Osteoblast (primary cell): ENCODE measurements at regions not wholly inside any gene's neighbourhood (a gene's known extent, or its start where the extent isn't known, plus 50 kb on each side); places are given as distances from the start of the nearest gene placed in this dataset.

Source experiments
- DNase-seq: peaks from one replicate; pipeline ENCODE4 v3.0.0; 2011; ENCODE audit warnings: low spot score, mixed read lengths; ENCODE audit not compliant: insufficient read length; ENCODE audit errors: missing footprints
- H2AFZ ChIP-seq: 2 replicates; pipeline ENCODE4 v1.6.0; 2011; ENCODE audit warnings: mild to moderate bottlenecking, low read length
- H3K27ac ChIP-seq: 2 replicates; pipeline ENCODE4 v1.5.1; 2011; ENCODE audit warnings: mild to moderate bottlenecking, low read depth, low read length, moderate library complexity
- H3K27me3 ChIP-seq: 2 replicates; pipeline ENCODE4 v1.6.0; 2012; ENCODE audit warnings: mild to moderate bottlenecking, control low read depth, inconsistent platforms, low read length, moderate library complexity; ENCODE audit not compliant: insufficient read depth
- H3K36me3 ChIP-seq: 2 replicates; pipeline ENCODE4 v1.5.1; 2011; ENCODE audit warnings: mild to moderate bottlenecking, low read length, control low read depth, moderate library complexity; ENCODE audit not compliant: insufficient read depth
- H3K4me1 ChIP-seq: 2 replicates; pipeline ENCODE4 v1.5.1; 2011; ENCODE audit warnings: mild to moderate bottlenecking, low read length, control low read depth, moderate library complexity; ENCODE audit not compliant: insufficient read depth
- H3K4me2 ChIP-seq: 2 replicates; pipeline ENCODE4 v1.6.0; 2011; ENCODE audit warnings: mild to moderate bottlenecking, low read length; ENCODE audit not compliant: insufficient read depth
- H3K4me3 ChIP-seq: fragments of 200-600 bp; sonication (generic); 3 replicates; pipeline ENCODE4 v1.5.1; 2012; ENCODE audit warnings: mild to moderate bottlenecking, low read length, inconsistent platforms; ENCODE audit not compliant: insufficient read depth
- H3K79me2 ChIP-seq: 2 replicates; pipeline ENCODE4 v1.6.0; 2012; ENCODE audit warnings: mild to moderate bottlenecking, low read length, control low read depth, inconsistent platforms; ENCODE audit not compliant: insufficient read depth
- H3K9me3 ChIP-seq: 2 replicates; pipeline ENCODE4 v1.5.1; 2011; ENCODE audit warnings: low read depth, low read length, control low read depth
- H4K20me1 ChIP-seq: 2 replicates; pipeline ENCODE4 v1.6.0; 2012; ENCODE audit warnings: mild to moderate bottlenecking, low read length, control low read depth; ENCODE audit not compliant: insufficient read depth
- TF ChIP-seq, protein P1 (sequence below): IDR thresholded peaks from 2 replicates; pipeline ENCODE4 v1.5.1; 2011; ENCODE audit warnings: mild to moderate bottlenecking, low read depth, low read length, moderate library complexity; ENCODE audit errors: extremely low read depth

DNA sequence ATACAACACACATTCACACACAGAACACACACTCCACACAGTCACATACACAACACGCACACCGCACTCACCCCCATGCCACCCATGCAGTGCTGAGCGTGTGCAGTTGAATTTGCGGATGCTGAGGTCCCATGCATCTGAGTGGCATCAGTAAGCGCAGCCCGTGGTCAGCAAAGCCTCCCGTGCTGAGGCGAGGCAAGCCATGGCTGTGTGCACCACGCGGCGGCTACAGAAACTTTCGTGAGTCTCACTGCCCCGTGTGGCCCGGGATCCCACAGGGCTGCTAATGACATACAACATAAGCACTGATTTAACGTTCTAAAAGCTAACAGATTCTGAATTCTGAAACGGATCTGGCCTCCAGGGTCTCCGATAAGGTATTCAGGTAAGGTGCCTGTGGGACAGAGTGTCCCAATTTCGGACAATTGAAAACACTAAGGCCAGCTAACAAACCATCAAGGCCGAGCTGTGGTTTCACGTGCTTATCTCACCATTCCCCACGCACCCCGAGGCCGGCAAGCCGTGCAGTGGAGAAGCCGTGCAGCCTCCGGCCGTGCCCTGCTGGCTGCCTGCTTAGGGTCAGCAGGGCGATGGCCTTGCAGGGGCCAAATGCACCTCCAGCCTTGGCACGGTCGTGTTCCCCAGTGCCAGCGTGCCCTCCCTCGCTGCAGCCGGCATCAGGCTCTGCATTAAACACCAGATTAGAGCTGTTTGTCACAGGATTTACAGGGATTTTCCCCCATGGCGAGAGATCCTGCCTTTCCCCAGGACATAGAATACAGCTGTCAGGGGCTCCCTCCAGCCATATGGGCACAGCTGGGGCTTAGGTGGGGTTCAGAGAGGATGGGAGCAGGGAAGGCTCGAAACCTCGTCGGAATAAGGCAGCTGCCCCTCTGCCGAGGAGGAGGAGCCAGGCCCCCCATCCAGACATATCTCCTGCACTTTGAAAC, 191.7 kb downstream of the C16orf95 start:
- Histone ChIP-seq H4K20me1 (no peaks in the 10 kb centered on the region), H3K9me3 (peaks cover 3% of the 10 kb centered on the region), H3K27ac (no peak overlapping the region), H3K27me3 (no peaks in the 10 kb centered on the region), H3K36me3 (no peaks in the 10 kb centered on the region), H3K4me1 (peaks cover 22% of the 10 kb centered on the region), H3K4me3 (no peak overlapping the region), H2AFZ (no peak overlapping the region), H3K79me2 (no peaks in the 10 kb centered on the region), H3K4me2 (no peak overlapping the region)
- no peak for DNase-seq
- TF ChIP-seq, protein P1, sequence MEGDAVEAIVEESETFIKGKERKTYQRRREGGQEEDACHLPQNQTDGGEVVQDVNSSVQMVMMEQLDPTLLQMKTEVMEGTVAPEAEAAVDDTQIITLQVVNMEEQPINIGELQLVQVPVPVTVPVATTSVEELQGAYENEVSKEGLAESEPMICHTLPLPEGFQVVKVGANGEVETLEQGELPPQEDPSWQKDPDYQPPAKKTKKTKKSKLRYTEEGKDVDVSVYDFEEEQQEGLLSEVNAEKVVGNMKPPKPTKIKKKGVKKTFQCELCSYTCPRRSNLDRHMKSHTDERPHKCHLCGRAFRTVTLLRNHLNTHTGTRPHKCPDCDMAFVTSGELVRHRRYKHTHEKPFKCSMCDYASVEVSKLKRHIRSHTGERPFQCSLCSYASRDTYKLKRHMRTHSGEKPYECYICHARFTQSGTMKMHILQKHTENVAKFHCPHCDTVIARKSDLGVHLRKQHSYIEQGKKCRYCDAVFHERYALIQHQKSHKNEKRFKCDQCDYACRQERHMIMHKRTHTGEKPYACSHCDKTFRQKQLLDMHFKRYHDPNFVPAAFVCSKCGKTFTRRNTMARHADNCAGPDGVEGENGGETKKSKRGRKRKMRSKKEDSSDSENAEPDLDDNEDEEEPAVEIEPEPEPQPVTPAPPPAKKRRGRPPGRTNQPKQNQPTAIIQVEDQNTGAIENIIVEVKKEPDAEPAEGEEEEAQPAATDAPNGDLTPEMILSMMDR, result no peak

DNA sequence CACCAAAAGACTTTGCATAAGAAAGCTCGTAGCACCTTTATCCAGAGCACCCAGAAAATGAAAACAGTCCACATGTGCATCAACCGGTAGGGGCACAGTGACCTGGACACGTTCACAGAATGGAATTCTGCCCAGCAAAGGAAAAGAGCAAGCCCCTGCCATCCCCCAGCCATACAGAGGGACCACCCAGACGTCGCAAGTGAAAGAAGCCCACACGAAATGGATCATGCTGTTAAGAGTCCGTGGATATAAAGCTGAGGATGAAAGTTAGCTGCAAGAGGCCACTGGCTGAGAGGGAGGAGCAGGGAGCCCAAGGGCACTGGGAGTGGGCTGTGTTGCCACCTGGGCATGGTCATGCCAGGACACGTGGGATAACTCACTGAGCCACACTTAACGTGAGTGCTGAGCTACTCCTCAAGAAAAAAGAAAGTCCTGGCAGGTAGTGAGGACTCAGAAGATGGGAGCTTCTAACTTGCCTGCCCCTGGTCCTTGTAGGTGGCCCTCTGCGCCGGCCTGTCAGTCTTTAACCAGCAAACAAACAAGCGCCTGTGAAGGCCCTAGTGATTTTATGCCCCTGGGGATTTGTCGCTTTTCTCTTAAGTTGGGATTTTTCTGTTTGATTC, 190.7 kb downstream of the C16orf95 start:
- Histone ChIP-seq H3K27ac (peak overlapping the region; percentile 76), H3K36me3 (no peaks in the 10 kb centered on the region), H4K20me1 (no peaks in the 10 kb centered on the region), H3K9me3 (peaks cover 3% of the 10 kb centered on the region), H3K27me3 (peaks cover 5% of the 10 kb centered on the region), H2AFZ (peak overlapping the region; percentile 96), H3K4me3 (peak overlapping the region; percentile 53), H3K4me1 (peaks cover 22% of the 10 kb centered on the region), H3K79me2 (no peaks in the 10 kb centered on the region), H3K4me2 (peak overlapping the region; percentile 74)
- TF ChIP-seq, protein P1, result no peak
- no peak for DNase-seq

DNA sequence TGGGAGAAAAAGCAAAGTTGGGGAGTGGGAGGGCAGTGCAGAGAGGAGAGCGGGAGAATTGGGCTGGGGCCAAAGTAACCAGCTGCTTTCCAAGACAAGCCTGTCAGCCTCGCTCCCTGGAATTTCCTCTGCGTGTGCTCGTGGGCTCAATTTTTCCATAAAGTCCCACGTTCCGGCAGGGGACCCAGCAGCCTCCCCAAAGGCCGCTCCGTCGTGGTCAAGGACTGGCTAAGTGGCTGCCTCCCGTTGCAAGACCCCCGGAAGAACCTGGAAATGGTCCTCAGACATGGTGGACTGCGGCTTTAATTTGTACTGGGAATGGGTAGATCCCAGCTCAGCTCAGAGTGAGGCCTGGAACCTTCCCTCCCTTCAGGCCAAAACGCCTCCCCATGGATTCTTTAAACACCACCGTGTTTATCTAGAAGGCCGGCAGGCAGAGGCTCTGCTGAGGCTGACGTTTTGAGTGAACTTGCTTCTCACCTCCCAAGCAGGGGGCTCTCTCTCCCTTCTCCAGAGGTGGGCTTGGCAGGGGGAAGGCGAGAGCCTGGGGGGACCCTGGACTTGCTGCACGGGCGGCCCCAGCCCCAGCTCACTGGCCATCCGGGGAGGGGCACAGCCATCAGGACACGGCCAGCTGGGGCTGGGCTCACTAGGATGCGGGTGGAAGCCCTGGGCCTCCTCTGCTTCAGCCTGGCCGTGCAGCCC, 190.0 kb downstream of the C16orf95 start:
- H4K20me1 ChIP-seq, result no peaks in the 10 kb centered on the region
- DNase-seq, result peak; percentile 92
- TF ChIP-seq, protein P1, result no peak
- no peaks in the 10 kb centered on the region for H3K36me3 ChIP-seq
- H3K27me3 ChIP-seq, result peaks cover 8% of the 10 kb centered on the region
- peaks cover 3% of the 10 kb centered on the region for H3K9me3 ChIP-seq
- peak overlapping the region; percentile 96 for H2AFZ ChIP-seq
- peak overlapping the region; percentile 76 for H3K27ac ChIP-seq
- peak overlapping the region; percentile 74 for H3K4me2 ChIP-seq
- H3K4me1 ChIP-seq, result peaks cover 22% of the 10 kb centered on the region
- no peaks in the 10 kb centered on the region for H3K79me2 ChIP-seq
- peak overlapping the region; percentile 53 for H3K4me3 ChIP-seq
